ENCODE measurements at regions not wholly inside any gene's neighbourhood (a gene's known extent, or its start where the extent isn't known, plus 50 kb on each side); places are given as distances from the start of the nearest gene placed in this dataset.
"Not testable (repeated sequence)": the region's sequence is repeated elsewhere in the genome, so short reads cannot be mapped to it uniquely, and the experiment has no call there.

DNA sequence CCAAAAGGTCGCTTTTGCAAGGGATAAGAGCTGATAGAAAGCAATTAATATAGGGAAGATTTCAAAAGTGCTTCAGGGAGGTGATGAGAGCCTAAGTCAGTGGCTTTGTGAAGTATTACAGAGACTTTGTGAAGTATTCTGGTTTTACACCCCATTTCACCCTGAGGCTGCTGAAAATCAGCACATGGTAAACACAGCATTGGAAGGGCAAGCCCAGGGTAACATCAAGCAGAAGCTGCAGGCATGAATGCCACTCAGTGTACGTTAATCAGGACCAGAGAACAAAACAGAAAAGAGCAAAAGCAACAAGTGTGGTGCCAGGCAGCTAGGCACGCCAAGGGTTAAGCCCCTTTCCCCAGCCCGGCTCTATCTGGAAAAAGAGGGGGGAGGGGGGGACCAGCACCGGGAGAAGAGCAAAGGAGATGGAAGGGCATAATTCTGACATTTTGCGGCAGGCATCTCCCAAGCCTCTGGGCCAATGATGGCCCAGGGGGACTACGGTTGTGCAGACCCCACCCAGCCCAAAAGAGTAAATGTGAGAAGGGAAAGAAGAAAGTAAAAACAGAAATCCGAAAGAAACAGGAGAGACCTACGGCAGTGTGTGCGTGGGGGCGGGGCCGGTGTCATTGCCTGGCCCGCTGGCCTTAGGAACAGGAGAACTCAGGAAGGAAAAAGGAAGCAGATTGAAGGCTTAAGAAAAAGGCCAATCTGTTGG lies 58.9 kb downstream of the DHRS2 start:
- DNase-seq (ENCODE audit: low spot score) = no peak

DNA sequence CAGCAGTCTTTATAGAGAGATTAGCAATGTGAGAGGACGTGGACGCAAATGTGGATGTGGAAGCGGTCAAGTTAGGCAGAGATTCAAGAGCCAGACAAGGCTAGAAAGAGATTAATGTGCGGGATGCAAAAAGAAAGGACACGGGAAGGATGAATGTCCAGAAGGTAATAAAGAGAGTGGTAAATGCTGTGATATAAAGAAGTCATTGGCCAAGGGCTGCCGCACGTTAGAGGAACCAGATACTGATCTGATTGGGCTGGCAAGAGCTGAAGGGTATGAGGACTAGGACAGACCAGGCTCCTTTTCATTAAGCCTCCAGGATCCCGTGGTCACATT lies 59.5 kb downstream of the DHRS2 start:
- no peak for DNase-seq (ENCODE audit: low spot score)

DNA sequence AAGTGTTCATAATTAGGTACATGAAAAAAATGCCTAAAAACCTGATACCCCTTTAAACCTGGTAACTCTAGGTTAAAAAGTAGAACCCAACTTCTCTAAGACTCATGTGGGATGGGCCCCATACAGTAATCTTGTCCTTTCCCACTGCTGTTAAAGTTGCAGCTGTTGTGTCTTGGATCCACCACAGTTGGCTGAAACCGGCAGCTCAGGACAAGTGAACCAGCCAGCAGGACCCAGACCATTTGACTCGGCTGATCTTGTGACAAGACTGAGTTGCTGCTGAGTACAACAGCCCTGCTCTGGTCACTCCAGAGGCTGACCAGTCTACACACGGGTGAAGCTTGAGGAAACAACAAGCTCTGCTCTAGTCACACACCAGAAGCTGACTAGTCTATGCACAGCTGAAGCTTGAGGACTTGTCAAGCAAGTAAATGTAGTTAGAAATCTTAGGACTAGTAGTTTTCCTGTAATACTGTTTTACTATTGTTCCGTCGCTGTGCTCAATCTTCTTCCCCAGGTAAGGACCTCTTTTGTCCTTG lies 60.6 kb downstream of the DHRS2 start:
- DNase-seq (ENCODE audit: low spot score) = no peak

DNA sequence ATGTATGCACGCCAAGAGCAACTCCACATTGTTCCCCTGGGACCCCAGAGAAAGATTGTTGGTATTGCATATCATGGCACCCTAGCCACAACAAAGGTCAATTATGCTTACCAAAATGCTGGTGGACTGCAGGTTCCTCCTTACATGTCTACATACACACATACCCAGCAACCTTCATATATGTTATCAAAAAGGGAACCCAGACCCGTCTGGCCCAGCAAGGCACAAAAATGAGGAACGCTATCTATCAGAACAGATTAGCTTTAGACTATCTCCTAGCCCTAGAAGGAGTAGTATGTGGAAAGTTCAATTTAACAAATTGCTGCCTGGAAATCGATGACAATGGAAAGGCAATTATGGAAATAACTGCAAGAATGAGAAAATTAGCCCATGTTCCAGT lies 61.5 kb downstream of the DHRS2 start:
- no peak for DNase-seq (ENCODE audit: low spot score)

DNA sequence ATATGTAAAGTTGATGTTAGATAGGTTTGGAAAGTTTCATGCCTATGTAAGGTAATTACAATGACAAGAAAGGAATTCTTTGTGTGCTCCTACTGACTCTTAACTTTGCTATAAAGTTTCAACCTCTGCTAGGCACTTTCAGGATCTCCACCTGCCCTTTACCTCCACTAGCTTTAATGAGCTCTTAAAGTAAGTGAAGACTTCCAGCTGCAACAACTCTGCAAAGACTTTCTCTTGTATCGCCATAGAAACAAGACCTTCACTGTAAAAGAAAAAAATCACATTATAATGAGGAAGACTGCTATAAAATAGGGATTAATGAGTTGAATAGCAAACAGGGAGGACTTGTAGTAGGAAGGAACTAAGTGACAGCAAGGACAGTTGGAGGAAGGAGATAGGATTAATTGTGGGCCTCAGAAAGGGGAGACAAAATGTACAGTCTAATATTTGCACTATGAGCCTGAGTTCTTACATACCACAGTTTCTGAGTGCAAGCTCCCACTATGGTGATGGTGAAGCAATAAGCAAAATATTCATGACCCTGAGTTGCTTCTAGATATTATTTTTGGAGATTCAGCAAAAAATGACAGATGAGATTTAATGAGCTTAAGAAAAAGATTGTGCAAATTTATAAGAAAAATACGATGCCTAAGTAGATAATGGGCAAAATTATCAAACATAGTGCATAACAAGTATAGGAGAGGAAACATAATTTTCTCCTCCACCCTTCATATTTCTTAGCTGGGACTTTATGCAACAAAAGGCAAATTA lies 66.7 kb downstream of the DHRS2 start:
- DNase-seq (ENCODE audit: low spot score) = no peak

DNA sequence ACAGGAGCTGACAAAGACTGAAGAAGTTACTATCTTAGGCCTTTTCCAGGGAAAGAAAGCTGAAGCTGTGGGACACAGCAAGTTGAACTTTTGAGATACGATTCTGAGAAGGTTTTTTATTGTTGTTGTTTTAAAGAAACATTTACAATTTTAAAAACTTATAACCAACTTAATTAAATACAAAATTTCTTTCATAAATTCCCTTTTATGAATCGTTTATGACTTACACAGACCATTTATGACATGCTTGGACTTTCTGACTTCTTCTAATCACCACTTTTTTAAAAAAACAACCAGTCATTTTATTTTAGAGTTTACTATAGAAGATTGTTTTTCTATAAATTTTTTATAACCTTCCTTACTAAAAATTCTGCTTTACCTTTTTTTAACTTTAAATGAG lies 68.7 kb downstream of the DHRS2 start:
- no peak for DNase-seq (ENCODE audit: low spot score)

DNA sequence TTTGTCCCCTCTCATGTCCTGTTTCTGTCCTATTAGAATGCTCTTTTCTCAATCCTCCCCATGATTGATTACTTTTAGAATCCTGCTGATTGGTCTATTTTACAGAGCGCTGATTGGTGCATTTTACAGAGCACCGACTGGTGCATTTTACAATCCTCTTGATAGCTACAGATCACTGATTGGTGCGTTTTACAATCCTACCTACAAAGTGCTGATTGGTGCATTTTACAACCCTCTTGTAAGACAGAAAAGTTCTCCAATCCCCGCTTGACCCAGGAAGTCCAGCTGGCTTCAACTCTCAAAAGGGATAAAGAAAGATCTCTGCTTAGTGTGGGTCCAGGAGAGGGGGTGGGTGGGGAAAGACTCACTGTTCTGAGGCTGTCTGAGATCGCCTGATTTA lies 71.3 kb downstream of the DHRS2 start:
- no peak for DNase-seq (ENCODE audit: low spot score)

DNA sequence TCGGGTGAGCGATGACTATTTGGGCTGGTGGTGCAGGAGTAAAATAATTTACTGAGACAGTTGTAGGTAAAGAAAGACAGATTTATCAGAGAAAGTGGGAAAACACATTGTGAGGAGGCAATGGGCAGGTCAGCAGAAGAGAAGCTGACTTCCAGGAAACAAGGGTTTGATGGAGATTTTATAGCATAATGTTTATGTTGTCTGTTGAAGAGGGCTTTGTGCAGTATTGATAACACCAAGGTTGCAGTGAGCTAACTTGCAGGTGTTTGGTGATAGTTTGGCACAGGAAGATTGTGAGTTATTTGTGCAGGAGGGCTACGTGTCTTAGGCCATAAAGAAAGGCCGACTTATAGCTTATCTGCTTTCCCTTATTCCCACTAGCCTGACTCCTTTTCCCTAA lies 72.2 kb downstream of the DHRS2 start:
- no peak for DNase-seq (ENCODE audit: low spot score)

DNA sequence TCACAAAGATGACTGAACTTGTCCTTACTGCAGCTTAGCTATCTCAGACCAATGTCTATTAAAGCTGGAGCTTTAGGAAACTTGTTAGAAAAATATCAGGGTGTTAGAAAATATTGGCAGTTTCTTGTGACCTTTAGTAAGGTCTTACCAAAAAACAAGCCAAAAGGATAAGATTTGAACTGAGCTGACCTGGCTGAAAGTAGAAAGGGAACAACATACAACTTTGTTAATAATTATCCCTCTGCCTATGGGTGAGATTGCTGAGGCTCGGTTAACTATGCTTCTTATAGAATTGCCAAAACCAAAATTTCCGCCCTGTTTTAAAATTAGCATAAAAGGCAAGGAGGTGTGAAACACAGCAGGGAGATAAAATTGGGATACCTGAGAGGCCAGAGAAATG lies 73.8 kb downstream of the DHRS2 start:
- DNase-seq (ENCODE audit: low spot score) = no peak

DNA sequence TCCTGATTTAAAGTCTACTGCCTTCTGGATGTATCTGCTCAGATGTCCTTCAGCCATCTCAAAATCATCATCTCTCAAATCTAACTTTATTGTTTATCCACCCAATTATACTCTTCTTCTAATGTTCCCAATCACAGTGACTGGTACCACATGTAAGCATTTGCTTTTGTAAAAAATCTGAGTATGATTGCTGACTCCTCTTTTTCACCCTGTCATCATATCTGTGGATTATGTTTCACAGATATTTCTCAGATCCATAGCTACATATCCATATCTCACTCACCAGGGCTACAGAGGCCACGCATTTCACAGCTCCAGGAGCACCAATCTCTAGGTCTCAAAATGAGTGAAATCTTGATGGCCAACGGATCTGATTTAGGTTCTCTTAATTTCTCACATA lies 76.1 kb downstream of the DHRS2 start:
- DNase-seq (ENCODE audit: low spot score) = no peak

DNA sequence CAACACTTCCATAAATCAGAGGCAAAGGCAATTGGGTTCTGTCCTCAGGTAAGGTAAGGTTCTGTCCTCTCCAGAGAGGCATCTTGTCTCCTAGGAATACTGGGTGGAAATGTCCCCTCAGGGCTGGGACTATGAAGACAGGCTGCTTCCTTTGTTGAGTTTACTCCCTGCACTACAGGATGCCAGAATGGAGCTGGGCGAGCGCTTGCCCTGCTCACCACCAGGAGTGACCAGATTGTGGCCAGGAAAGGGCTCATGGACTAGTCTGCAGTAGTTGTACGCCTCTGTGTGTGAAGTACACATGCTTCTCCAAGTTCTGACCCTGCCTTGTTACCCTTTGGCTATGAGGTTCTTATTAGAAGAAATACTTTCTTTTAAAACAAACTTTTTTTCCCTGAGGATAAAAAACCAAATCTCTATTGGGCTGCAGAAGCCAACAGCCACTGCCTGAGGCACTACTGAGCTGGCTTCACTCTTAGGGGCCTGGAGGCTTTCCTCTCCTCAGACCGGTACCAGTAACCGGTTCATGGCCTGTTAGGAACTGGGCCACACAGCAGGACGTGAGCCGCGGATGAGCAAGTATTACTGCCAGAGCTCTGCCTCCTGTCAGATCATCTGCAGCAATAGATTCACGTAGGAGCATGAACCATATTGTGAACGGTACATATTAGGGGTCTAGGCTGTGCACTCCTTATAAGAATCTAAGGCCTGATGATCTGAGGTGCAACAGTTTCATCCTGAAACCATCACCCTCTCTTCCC lies 83.2 kb downstream of the DHRS2 start:
- no peak for DNase-seq (ENCODE audit: low spot score)

DNA sequence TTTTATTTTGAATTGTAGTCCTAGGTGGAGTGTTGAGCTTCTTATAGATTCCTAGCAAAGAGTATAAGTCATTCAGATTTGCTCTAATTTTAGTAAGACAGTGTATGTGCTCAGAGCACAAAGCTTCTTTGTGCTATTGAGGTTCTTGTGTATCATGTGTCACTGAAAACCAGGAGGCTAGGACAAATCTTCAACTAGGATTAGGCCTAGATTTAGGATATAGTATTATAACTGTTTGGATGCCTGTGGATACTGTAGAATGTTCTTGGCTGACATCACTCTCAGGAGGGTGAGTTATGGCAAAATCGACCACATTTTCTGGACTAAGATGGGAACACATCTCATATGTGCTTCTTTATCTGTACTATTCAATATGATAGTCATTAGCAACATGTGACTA lies 86.5 kb downstream of the DHRS2 start:
- no peak for DNase-seq (ENCODE audit: low spot score)

DNA sequence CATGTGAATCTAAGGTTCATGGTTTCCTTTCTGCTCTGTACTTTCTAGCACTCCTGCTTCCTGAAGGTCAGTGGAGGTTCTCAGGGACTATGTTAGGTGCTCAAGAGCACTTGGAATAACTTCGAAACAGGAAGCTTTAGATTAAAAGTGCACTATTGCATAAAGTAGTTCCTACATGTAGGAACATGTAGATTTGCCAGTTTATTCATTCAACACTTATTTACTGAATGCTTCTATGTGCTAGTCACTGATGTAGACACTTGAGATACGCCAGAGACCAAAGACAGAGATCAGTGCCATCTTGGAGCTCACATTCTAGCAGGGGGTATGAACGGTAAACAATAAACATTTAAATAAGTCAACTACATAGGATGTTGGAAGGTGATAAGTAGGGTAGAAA lies 87.7 kb downstream of the DHRS2 start:
- DNase-seq (ENCODE audit: low spot score) = no peak

DNA sequence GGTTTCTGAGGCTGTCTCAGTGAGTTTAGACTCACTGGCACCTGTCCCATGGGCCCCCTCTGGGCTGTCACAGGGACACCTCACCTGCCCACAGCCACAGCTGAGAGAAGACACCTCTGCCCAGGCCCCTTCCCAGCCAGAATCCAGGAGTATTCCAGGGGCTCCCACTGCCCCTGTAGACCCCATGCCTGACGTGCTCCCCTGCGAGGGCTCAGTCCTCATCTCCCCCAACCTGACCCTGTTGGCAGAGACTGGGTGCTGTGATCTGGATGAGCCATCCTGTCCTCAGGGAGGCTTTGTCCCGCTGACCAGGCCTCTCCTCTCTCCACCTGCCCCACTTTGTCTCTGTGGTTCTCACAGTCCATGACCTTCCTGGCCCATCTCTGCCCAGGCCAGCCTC lies 89.4 kb downstream of the DHRS2 start:
- DNase-seq (ENCODE audit: low spot score) = no peak

DNA sequence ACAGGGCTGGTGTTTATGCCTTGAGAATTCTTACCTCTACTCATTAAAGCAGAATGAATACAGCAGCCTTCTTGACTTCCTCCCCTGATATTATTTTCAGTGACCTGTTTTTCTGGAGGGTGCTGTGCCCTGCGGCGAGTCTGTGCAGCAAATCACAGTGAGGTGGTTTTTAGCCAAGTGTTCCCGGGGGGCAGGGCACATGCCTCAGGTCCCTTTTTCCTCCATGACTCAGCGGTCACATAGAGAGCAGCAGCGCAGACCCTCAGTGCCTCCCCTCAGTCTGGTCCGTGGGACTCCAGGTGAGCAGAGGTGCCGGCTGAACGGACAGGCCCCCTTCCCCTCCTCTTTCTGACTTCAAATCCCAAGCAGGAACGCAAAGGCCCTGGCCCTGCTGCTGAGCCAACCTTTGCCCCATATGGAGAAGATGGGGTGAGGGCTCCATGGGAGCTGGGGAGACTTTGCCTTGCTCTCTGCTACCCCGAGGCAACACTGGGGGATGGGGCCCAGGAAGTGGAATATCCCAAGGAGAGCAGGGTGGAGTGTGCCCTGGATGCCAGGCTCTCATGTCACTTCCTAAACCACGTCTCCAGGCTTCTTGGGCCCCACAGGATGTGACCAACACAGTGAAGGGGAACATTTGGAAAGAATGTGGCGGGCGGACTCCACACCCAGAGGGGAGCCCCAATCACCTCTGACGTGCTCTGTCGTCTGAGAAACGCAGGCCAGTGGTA lies 90.0 kb downstream of the DHRS2 start:
- DNase-seq (ENCODE audit: low spot score) = no peak

DNA sequence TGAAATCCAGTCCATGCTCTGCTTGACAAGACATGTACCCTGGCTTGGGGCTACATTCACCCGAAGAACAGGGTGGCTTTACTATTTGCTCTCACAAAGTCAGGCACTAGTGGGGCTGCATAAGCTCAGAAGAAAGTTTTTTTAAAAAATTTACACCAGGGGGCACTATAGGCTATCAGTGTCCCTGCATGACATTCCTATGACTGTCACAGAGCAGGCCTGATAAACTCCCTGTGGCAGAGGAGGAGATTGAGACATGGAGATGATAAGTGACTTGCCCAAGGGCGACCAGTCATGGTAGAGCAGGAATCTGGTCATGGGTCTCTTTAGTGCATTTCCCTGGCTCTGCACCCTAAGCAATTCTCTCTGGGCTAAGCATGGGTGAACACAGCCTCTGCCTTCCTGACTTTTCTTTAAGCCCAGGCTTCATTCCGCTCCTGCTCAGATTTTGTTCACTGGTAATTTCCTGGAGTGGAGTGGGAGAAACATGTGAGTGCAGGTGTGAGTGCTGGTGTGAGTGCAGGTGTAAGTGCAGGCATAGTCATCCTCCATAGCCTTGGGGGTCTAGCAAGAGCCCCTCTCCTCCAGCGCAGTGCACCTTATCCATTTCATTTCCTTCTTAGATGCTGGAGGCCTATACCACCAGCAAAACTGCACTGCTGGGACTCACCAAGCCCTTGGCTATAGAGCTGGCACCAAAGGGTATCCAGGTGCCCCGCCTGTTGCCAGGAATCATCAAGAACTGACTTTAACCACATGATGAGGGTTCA lies 91.6 kb downstream of the DHRS2 start:
- DNase-seq (ENCODE audit: low spot score) = peak; percentile 38

DNA sequence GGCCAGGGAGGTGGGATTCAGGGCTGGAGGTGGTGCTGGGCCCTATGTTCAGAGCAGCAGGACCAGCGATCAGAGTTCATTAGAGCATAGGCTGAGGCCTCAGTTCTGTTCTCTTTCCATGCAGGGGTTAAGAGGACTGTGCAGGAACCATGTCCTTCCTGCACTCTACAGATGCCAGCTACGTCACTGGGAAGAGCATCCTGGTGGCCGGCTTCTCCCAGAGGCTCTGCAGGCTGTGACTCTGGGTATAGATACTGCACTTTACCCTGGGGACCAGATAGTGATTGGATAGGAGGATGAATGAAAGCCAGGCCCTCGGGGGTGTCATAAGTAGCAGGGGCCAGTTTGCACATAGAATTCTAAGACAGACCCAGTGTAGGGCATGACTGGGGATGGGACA lies 92.6 kb downstream of the DHRS2 start:
- no peak for DNase-seq (ENCODE audit: low spot score)

DNA sequence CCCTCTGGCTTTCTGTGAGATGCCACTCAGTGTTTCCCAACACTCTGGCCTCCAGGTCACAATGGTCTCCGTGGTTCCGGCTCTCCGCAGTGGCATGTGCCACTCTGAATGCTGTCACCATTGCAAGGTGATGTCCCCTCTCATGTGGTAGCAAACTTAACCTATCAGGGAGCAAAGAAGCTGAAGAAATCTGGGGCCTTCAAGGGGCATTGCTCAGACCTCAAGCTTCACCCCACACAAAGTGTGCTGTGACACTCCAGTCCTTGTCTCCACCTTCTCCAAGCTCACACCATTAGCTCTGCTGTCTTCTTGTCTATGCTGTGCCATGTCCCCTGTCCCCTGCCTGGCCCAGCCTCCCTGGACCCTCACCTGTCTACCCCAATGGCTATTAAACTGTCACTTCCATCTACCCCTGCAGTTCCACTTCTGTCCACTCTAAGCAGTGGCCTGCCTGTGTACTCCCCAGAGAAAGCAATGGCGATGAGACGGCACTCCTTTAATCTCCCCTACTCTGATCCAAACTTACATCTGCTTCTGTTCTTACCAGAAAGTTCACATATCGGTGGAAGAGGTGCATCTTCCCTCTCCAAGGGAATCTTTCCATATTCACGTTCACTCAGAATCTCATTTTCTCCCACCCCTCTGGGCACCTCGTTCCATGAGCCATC lies 93.7 kb downstream of the DHRS2 start:
- no peak for DNase-seq (ENCODE audit: low spot score)

DNA sequence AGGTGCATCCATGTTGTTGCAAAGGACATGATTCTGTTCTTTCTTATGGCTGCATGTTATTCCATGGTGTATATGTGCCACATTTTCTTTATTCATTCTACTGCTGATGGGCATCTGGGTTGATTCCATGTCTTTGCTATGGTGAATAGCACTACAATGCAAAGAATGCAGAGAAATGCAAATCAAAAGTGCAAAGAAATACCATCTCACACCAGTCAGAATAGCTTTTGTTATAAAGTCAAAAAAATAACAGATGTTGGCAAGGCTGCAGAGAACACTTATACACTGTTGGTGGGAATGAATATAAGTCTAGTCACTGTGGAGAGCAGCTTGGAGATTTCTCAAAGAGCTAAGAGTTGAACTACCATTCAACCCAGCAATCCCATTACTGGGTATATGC lies 99.2 kb downstream of the DHRS2 start:
- no peak for DNase-seq (ENCODE audit: low spot score)

DNA sequence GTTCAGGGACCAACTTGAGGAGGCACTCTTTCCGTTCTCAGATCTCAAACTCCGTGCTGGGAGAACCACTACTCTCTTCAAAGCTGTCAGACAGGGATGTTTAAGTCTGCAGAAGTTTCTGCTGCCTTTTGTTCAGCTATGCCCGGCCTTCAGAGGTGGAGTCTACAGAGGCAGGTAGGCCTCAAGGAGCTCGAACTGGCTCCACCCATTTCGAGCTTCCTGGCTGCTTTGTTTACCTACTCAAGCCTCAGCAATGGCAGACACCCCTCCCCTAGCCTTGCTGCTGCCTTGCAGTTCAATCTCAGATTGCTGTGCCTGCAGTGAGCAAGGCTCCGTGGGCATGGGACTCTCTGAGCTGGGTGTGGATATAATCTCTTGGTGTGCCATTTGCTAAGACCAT lies 108.2 kb downstream of the DHRS2 start:
- DNase-seq (ENCODE audit: low spot score) = not testable (repeated sequence)

DNA sequence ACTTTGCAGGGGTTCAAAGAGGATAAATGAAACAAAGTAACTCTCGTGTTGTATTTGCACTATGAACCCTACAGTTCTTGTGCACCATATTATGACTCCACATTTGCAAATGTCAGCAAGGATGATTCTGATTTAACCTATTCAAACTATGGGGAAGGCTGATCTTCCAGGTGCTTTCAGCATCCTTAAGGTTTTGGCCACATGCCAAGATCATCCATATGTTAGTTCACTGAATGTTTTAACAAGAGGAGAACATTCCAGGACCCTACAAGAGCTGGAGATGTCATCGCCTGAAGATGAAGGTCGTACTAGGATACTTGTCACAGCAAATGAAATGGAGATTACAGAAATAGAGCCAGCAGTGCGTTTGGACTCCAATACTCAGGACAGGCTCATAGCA lies 114.2 kb downstream of the DHRS2 start:
- no peak for DNase-seq (ENCODE audit: low spot score)

Data from activated CD4-positive, alpha-beta T cell treated with anti-CD3 and anti-CD28 coated beads, Interleukin-2, Interleukin-4, amounts not matched to agents 100 ng/mL and 50 ng/mL, durations not matched to agents 16 hours and 8 hours (primary cell).